ENCODE measurements at regions not wholly inside any gene's neighbourhood (a gene's known extent, or its start where the extent isn't known, plus 50 kb on each side); places are given as distances from the start of the nearest gene placed in this dataset.

GRCh38 chr4:30962939-30963338 lies 242.8 kb downstream of the PCDH7 start:
- Histone ChIP-seq H4K8ac (ENCODE audit: extremely low read depth, insufficient read depth, low read length) (no peak overlapping the region), H4K5ac (ENCODE audit: insufficient read length, low read depth, low read length) (no peak overlapping the region), H3K79me1 (ENCODE audit: low read depth, low read length) (no peaks in the 10 kb centered on the region), H3K9ac (replicated peaks in 1 of 4; ENCODE audit: extremely low read depth in 1 of 4, low read depth in 3 of 4, low read length in 3 of 4) (no peak overlapping the region), H2AFZ (ENCODE audit: low read length) (no peak overlapping the region), H2BK15ac (ENCODE audit: low read length) (no peak overlapping the region), H3K56ac (replicated peaks; ENCODE audit: insufficient read length, low read depth, low read length) (no peak overlapping the region), H3K14ac (ENCODE audit: insufficient read length) (no peak overlapping the region), H3K4ac (replicated peaks; ENCODE audit: insufficient read length, low read depth, low read length) (no peak overlapping the region), H3K18ac (ENCODE audit: extremely low read depth, low read length) (no peak overlapping the region), H3K9me3 (ENCODE audit: insufficient read depth in 2 of 2, low read depth in 1 of 2, low read length in 1 of 2) (no peaks in the 10 kb centered on the region), H2BK5ac (ENCODE audit: low read depth, low read length) (no peak overlapping the region), H2BK20ac (ENCODE audit: low read length) (no peak overlapping the region), H3K23ac (ENCODE audit: insufficient read length) (no peak overlapping the region), H3K4me1 (replicated peaks in 1 of 4; ENCODE audit: control insufficient read depth in 3 of 4, insufficient read depth in 4 of 4, low read length in 3 of 4) (no peaks in the 10 kb centered on the region), H4K91ac (replicated peaks; ENCODE audit: insufficient read length, low read length) (no peak overlapping the region), H2BK120ac (replicated peaks; ENCODE audit: low read depth, low read length) (no peak overlapping the region), H3K27ac (ENCODE audit: low read depth, low read length) (no peak overlapping the region), H3K79me2 (ENCODE audit: control insufficient read depth in 1 of 2, insufficient read depth in 2 of 2, low read length in 2 of 2) (no peaks in the 10 kb centered on the region), H3K4me2 (ENCODE audit: insufficient read depth in 1 of 2, low read depth in 2 of 2, low read length in 2 of 2) (no peak overlapping the region), H4K20me1 (replicated peaks in 1 of 2; ENCODE audit: control insufficient read depth in 1 of 2, insufficient read depth in 2 of 2, low read length in 2 of 2) (no peaks in the 10 kb centered on the region), H2BK12ac (ENCODE audit: low read depth, low read length) (no peak overlapping the region), H3K4me3 (ENCODE audit: extremely low read depth in 1 of 4, insufficient read depth in 2 of 4, low read depth in 3 of 4, low read length in 4 of 4) (no peak overlapping the region), H3K36me3 (ENCODE audit: control insufficient read depth in 2 of 4, insufficient read depth in 4 of 4, low read length in 3 of 4) (no peaks in the 10 kb centered on the region), H3K27me3 (replicated peaks in 1 of 4; ENCODE audit: control insufficient read depth in 3 of 4, extremely low read depth in 1 of 4, insufficient read depth in 3 of 4, low read length in 3 of 4) (no peaks in the 10 kb centered on the region), H3K23me2 (ENCODE audit: low read depth, low read length) (no peaks in the 10 kb centered on the region), H2AK5ac (ENCODE audit: low read depth, low read length) (no peak overlapping the region)
- ChIA-PET CTCF (ENCODE audit: partially characterized antibody) (no interaction called here), POLR2A (ENCODE audit: partially characterized antibody) (no interaction called here)
- no peak for TF ChIP-seq TEAD4 (IDR thresholded peaks at IDR 0.05; ENCODE audit: low read depth, low read length)
- no peak for TF ChIP-seq SP4 (IDR thresholded peaks at IDR 0.05; ENCODE audit: low read length)
- TF ChIP-seq TAF7 (optimal IDR thresholded peaks at IDR 0.05; ENCODE audit: borderline replicate concordance, low read depth, low read length), result no peak
- TF ChIP-seq NANOG (IDR thresholded peaks at IDR 0.05; ENCODE audit: insufficient read depth, low read depth, low read length, poor library complexity, severe bottlenecking), result no peak
- no peak for TF ChIP-seq NRF1 (IDR thresholded peaks at IDR 0.05; ENCODE audit: low read depth, low read length)
- no peak for TF ChIP-seq SAP30 (IDR thresholded peaks at IDR 0.05; ENCODE audit: insufficient read depth, insufficient replicate concordance, low read length)
- TF ChIP-seq EP300 (IDR thresholded peaks at IDR 0.05; ENCODE audit: borderline replicate concordance in 1 of 2, low read depth in 2 of 2, low read length in 2 of 2), result no peak
- DNase-seq (ENCODE audit: low read depth in 1 of 2, low spot score in 2 of 2) (no peak), FAIRE-seq (no peak)
